LNCaP clone FGC (cell line): ENCODE measurements at regions not wholly inside any gene's neighbourhood (a gene's known extent, or its start where the extent isn't known, plus 50 kb on each side); places are given as distances from the start of the nearest gene placed in this dataset.
"Not testable (repeated sequence)": the region's sequence is repeated elsewhere in the genome, so short reads cannot be mapped to it uniquely, and the experiment has no call there.

Experiments
- DNase-seq: peaks from one replicate; pipeline ENCODE4 v3.0.0-alpha.2; 2011; ENCODE audit warnings: low read depth
- H3K4me3 ChIP-seq: 2 replicates; pipeline ENCODE4 v1.5.1; 2011; ENCODE audit warnings: mild to moderate bottlenecking, low read depth, low read length, control low read depth

- H3K4me3 ChIP-seq, DNase-seq: not testable (repeated sequence)
These were observed 1419.9 kb upstream of the PCDH10 start for GRCh38 chr4:131729205-131729604.

- not testable (repeated sequence) for DNase-seq, H3K4me3 ChIP-seq
These were observed 1419.2 kb upstream of the PCDH10 start for GRCh38 chr4:131729716-131730398.

GRCh38 chr4:131730574-131730973 lies 1418.5 kb upstream of the PCDH10 start:
- not testable (repeated sequence) for DNase-seq, H3K4me3 ChIP-seq

- DNase-seq, H3K4me3 ChIP-seq: not testable (repeated sequence)
These were observed 1417.0 kb upstream of the PCDH10 start for GRCh38 chr4:131732034-131732630.

GRCh38 chr4:131734321-131734720 lies 1414.8 kb upstream of the PCDH10 start:
- H3K4me3 ChIP-seq, DNase-seq: not testable (repeated sequence)

- not testable (repeated sequence) for H3K4me3 ChIP-seq, DNase-seq
These were observed 1414.2 kb upstream of the PCDH10 start for GRCh38 chr4:131734851-131735385.

- not testable (repeated sequence) for H3K4me3 ChIP-seq, DNase-seq
These were observed 1410.1 kb upstream of the PCDH10 start for GRCh38 chr4:131738991-131739390.

- not testable (repeated sequence) for H3K4me3 ChIP-seq, DNase-seq
These were observed 1407.3 kb upstream of the PCDH10 start for GRCh38 chr4:131741836-131742235.

- H3K4me3 ChIP-seq, DNase-seq: not testable (repeated sequence)
These were observed 1406.4 kb upstream of the PCDH10 start for GRCh38 chr4:131742536-131743205.

GRCh38 chr4:131743348-131743747 lies 1405.7 kb upstream of the PCDH10 start:
- not testable (repeated sequence) for H3K4me3 ChIP-seq, DNase-seq

GRCh38 chr4:131747203-131747602 lies 1401.9 kb upstream of the PCDH10 start:
- not testable (repeated sequence) for DNase-seq

GRCh38 chr4:131749224-131749623 lies 1399.9 kb upstream of the PCDH10 start:
- not testable (repeated sequence) for H3K4me3 ChIP-seq, DNase-seq

More at GRCh38 chr4:131747203-131747602, 1401.9 kb upstream of the PCDH10 start:
- not testable (repeated sequence) for H3K4me3 ChIP-seq

GRCh38 chr4:131750006-131750405 lies 1399.1 kb upstream of the PCDH10 start:
- not testable (repeated sequence) for H3K4me3 ChIP-seq, DNase-seq

GRCh38 chr4:131750469-131750868 lies 1398.6 kb upstream of the PCDH10 start:
- DNase-seq, H3K4me3 ChIP-seq: not testable (repeated sequence)

GRCh38 chr4:131762234-131762633 lies 1386.9 kb upstream of the PCDH10 start:
- not testable (repeated sequence) for H3K4me3 ChIP-seq, DNase-seq
